Endometrium (tissue), 2 donors: ENCODE measurements at regions not wholly inside any gene's neighbourhood (a gene's known extent, or its start where the extent isn't known, plus 50 kb on each side); places are given as distances from the start of the nearest gene placed in this dataset.
"Not testable (repeated sequence)": the region's sequence is repeated elsewhere in the genome, so short reads cannot be mapped to it uniquely, and the experiment has no call there.

ENCODE experiments used
- FAIRE-seq: peaks from 2 replicates; lab custom pipeline; 2012; peaks lifted over from hg19 to GRCh38; lab: Jason Lieb, UNC
- donor health status: control.
- donor health status: control.

GRCh38 chr13:90541346-90541745, 806.1 kb upstream of the MIR17HG start:
- FAIRE-seq: no peak

- FAIRE-seq: no peak
Observed at GRCh38 chr13:90542959-90543505, 804.5 kb upstream of the MIR17HG start.

GRCh38 chr13:90545070-90545840, 802.2 kb upstream of the MIR17HG start:
- no peak for FAIRE-seq

- no peak for FAIRE-seq
Observed at GRCh38 chr13:90547272-90547790, 800.2 kb upstream of the MIR17HG start.

- no peak for FAIRE-seq
Observed at GRCh38 chr13:90551253-90551652, 796.2 kb upstream of the MIR17HG start.

- no peak for FAIRE-seq
Observed at GRCh38 chr13:90552702-90553101, 794.8 kb upstream of the MIR17HG start.

GRCh38 chr13:90553159-90553558, 794.3 kb upstream of the MIR17HG start:
- no peak for FAIRE-seq

- FAIRE-seq: no peak
Observed at GRCh38 chr13:90557626-90558025, 789.9 kb upstream of the MIR17HG start.

GRCh38 chr13:90562443-90562842, 785.0 kb upstream of the MIR17HG start:
- FAIRE-seq: no peak

GRCh38 chr13:90564096-90564495, 783.4 kb upstream of the MIR17HG start:
- FAIRE-seq: no peak

- no peak for FAIRE-seq
Observed at GRCh38 chr13:90564566-90564965, 782.9 kb upstream of the MIR17HG start.

GRCh38 chr13:90565985-90566713, 781.3 kb upstream of the MIR17HG start:
- no peak for FAIRE-seq

GRCh38 chr13:90568165-90568564, 779.3 kb upstream of the MIR17HG start:
- no peak for FAIRE-seq

- FAIRE-seq: no peak
Observed at GRCh38 chr13:90576067-90576466, 771.4 kb upstream of the MIR17HG start.

- FAIRE-seq: no peak
Observed at GRCh38 chr13:90577726-90578125, 769.8 kb upstream of the MIR17HG start.

- FAIRE-seq: no peak
Observed at GRCh38 chr13:90585392-90585791, 762.1 kb upstream of the MIR17HG start.

GRCh38 chr13:90591260-90591926, 756.1 kb upstream of the MIR17HG start:
- FAIRE-seq: no peak

GRCh38 chr13:90591927-90592268, 755.6 kb upstream of the MIR17HG start:
- FAIRE-seq: no peak

GRCh38 chr13:90592943-90593342, 754.5 kb upstream of the MIR17HG start:
- no peak for FAIRE-seq

- no peak for FAIRE-seq
Observed at GRCh38 chr13:90594681-90595080, 752.8 kb upstream of the MIR17HG start.

- no peak for FAIRE-seq
Observed at GRCh38 chr13:90605664-90606063, 741.8 kb upstream of the MIR17HG start.

- FAIRE-seq: not testable (repeated sequence)
Observed at GRCh38 chr13:90606921-90607320, 740.6 kb upstream of the MIR17HG start.

- FAIRE-seq: no peak
Observed at GRCh38 chr13:90612391-90612790, 735.1 kb upstream of the MIR17HG start.
